Fibroblast of lung (primary cell): ENCODE measurements at regions not wholly inside any gene's neighbourhood (a gene's known extent, or its start where the extent isn't known, plus 50 kb on each side); places are given as distances from the start of the nearest gene placed in this dataset.

Experiments
- DNase-seq, 2 donors: peaks; one replicate each; pipeline versions ENCODE4 v3.0.0 to v3.0.0-alpha.2; 2010; ENCODE audit warnings: low read depth in 2 of 2
- H2AFZ ChIP-seq: 2 replicates; pipeline ENCODE4 v1.5.1; 2012; ENCODE audit warnings: low read length, control low read depth, inconsistent platforms
- H3K27ac ChIP-seq: 2 replicates; pipeline ENCODE4 v1.5.1; 2011; ENCODE audit warnings: low read length, control low read depth; ENCODE audit not compliant: insufficient read depth
- H3K27me3 ChIP-seq: 2 replicates; pipeline ENCODE4 v1.5.1; 2011; ENCODE audit warnings: mild to moderate bottlenecking, low read length; ENCODE audit not compliant: control insufficient read depth, insufficient read depth
- H3K36me3 ChIP-seq: 2 replicates; pipeline ENCODE4 v1.5.1; 2011; ENCODE audit warnings: low read length; ENCODE audit not compliant: control insufficient read depth, insufficient read depth
- H3K4me1 ChIP-seq: 2 replicates; pipeline ENCODE4 v1.5.1; 2011; ENCODE audit warnings: low read length; ENCODE audit not compliant: control insufficient read depth, insufficient read depth; ENCODE audit errors: extremely low read depth
- H3K4me2 ChIP-seq: 2 replicates; pipeline ENCODE4 v1.5.1; 2011; ENCODE audit warnings: low read length, control low read depth; ENCODE audit not compliant: insufficient read depth; ENCODE audit errors: extremely low read depth
- H3K4me3 ChIP-seq, 4 experiments: fragments of 200-600 bp in 1 of 4; sonication (generic) in 1 of 4; replicated peaks in 1 of 4; 2 replicates each; pipeline ENCODE4 v1.5.1; 2011 to 2016; ENCODE audit warnings: low read length in 4 of 4, low read depth in 3 of 4, mild to moderate bottlenecking in 3 of 4, control low read depth in 2 of 4, inconsistent platforms in 1 of 4, mixed read lengths in 1 of 4; ENCODE audit not compliant: insufficient read depth in 1 of 4; ENCODE audit errors: control extremely low read depth in 1 of 4
- H3K79me2 ChIP-seq: 2 replicates; pipeline ENCODE4 v1.5.1; 2012; ENCODE audit warnings: mild to moderate bottlenecking, low read length, inconsistent platforms; ENCODE audit not compliant: control insufficient read depth, insufficient read depth
- H3K9ac ChIP-seq: 2 replicates; pipeline ENCODE4 v1.5.1; 2011; ENCODE audit warnings: mild to moderate bottlenecking, low read length, control low read depth; ENCODE audit not compliant: insufficient read depth
- H3K9me3 ChIP-seq: 2 replicates; pipeline ENCODE4 v1.5.1; 2012; ENCODE audit warnings: low read depth, low read length; ENCODE audit not compliant: control insufficient read depth, insufficient read depth
- H4K20me1 ChIP-seq: 2 replicates; pipeline ENCODE4 v1.5.1; 2011; ENCODE audit warnings: low read length; ENCODE audit not compliant: control insufficient read depth, insufficient read depth; ENCODE audit errors: extremely low read depth
- EZH2 ChIP-seq: IDR thresholded peaks from 2 replicates; pipeline ENCODE4 v1.5.1; 2012; ENCODE audit warnings: low read length, control low read depth, mild to moderate bottlenecking; ENCODE audit errors: missing control alignments
- TF ChIP-seq, protein P1 (sequence below), 2 donors: IDR thresholded peaks in 1 of 2; conservative IDR thresholded peaks in 1 of 2; 1 replicate in 1 of 2; 2 replicates in 1 of 2; pipeline ENCODE4 v1.5.1; 2011 to 2012; ENCODE audit warnings: low read length in 2 of 2, control low read depth in 1 of 2, inconsistent platforms in 1 of 2, low read depth in 1 of 2, mild to moderate bottlenecking in 1 of 2

DNA sequence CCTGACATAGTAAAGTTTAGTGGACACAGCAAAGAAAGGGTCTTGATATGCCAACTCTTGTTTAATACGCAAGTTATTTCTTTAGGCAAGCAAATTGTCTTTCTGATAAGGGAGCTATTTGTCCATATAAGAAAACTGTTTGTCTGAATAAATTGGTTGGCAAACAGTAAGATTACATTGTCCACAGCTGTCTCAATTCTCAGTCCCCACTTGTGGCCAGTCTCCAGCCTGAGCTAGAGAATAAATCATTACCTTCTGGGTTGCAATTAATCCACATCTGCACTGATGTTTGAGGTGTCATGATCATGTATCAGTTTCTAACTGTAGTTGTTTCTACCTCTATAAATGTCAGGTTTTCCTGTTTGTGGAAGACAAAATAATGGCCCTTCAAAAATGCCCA, 60.0 kb upstream of the TNR start:
- TF ChIP-seq, protein P1, sequence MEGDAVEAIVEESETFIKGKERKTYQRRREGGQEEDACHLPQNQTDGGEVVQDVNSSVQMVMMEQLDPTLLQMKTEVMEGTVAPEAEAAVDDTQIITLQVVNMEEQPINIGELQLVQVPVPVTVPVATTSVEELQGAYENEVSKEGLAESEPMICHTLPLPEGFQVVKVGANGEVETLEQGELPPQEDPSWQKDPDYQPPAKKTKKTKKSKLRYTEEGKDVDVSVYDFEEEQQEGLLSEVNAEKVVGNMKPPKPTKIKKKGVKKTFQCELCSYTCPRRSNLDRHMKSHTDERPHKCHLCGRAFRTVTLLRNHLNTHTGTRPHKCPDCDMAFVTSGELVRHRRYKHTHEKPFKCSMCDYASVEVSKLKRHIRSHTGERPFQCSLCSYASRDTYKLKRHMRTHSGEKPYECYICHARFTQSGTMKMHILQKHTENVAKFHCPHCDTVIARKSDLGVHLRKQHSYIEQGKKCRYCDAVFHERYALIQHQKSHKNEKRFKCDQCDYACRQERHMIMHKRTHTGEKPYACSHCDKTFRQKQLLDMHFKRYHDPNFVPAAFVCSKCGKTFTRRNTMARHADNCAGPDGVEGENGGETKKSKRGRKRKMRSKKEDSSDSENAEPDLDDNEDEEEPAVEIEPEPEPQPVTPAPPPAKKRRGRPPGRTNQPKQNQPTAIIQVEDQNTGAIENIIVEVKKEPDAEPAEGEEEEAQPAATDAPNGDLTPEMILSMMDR (conservative IDR thresholded peaks at IDR 0.05 in 1 of 2, IDR thresholded peaks at IDR 0.05 in 1 of 2; ENCODE audit: low read depth in 1 of 2, low read length in 2 of 2) = no peak
- no peak for TF ChIP-seq EZH2
- Histone ChIP-seq H2AFZ (no peak overlapping the region), H3K4me3 (no peak overlapping the region)

GRCh38 chr1:175802407-175803123, 59.2 kb upstream of the TNR start:
- H4K20me1 ChIP-seq = no peaks in the 10 kb centered on the region
- no peaks in the 10 kb centered on the region for H3K9me3 ChIP-seq
- H3K9ac ChIP-seq = no peak overlapping the region
- no peak overlapping the region for H3K4me3 ChIP-seq
- H3K27ac ChIP-seq = no peak overlapping the region
- no peak overlapping the region for H3K4me2 ChIP-seq
- H3K36me3 ChIP-seq = no peaks in the 10 kb centered on the region
- DNase-seq = no peak
- no peaks in the 10 kb centered on the region for H3K27me3 ChIP-seq
- H3K4me1 ChIP-seq = no peaks in the 10 kb centered on the region
- no peaks in the 10 kb centered on the region for H3K79me2 ChIP-seq
- no peak overlapping the region for H2AFZ ChIP-seq
- TF ChIP-seq EZH2 = no peak
- TF ChIP-seq, protein P1 (conservative IDR thresholded peaks at IDR 0.05 in 1 of 2, IDR thresholded peaks at IDR 0.05 in 1 of 2; ENCODE audit: low read depth in 1 of 2, low read length in 2 of 2) = no peak

More for the DNA sequence above, 60.0 kb upstream of the TNR start:
- no peaks in the 10 kb centered on the region for H3K4me1 ChIP-seq
- no peaks in the 10 kb centered on the region for H3K36me3 ChIP-seq
- H4K20me1 ChIP-seq = no peaks in the 10 kb centered on the region
- no peak for DNase-seq
- H3K27me3 ChIP-seq = no peaks in the 10 kb centered on the region
- H3K27ac ChIP-seq = no peak overlapping the region
- no peaks in the 10 kb centered on the region for H3K79me2 ChIP-seq
- no peak overlapping the region for H3K4me2 ChIP-seq
- no peak overlapping the region for H3K9ac ChIP-seq
- H3K9me3 ChIP-seq = no peaks in the 10 kb centered on the region

GRCh38 chr1:175801979-175802378, 58.6 kb upstream of the TNR start:
- DNase-seq = no peak
- H3K4me1 ChIP-seq = no peaks in the 10 kb centered on the region
- H3K79me2 ChIP-seq = no peaks in the 10 kb centered on the region
- H3K27ac ChIP-seq = no peak overlapping the region
- no peaks in the 10 kb centered on the region for H3K27me3 ChIP-seq
- no peak overlapping the region for H3K4me2 ChIP-seq
- H3K9me3 ChIP-seq = no peaks in the 10 kb centered on the region
- no peaks in the 10 kb centered on the region for H4K20me1 ChIP-seq
- H3K36me3 ChIP-seq = no peaks in the 10 kb centered on the region
- TF ChIP-seq EZH2 = no peak
- TF ChIP-seq, protein P1 (conservative IDR thresholded peaks at IDR 0.05 in 1 of 2, IDR thresholded peaks at IDR 0.05 in 1 of 2; ENCODE audit: low read depth in 1 of 2, low read length in 2 of 2) = no peak
- H3K4me3 ChIP-seq = no peak overlapping the region
- H2AFZ ChIP-seq = no peak overlapping the region
- H3K9ac ChIP-seq = no peak overlapping the region
